HL-60 (cell line): ENCODE measurements at regions not wholly inside any gene's neighbourhood (a gene's known extent, or its start where the extent isn't known, plus 50 kb on each side); places are given as distances from the start of the nearest gene placed in this dataset.
"Not testable (repeated sequence)": the region's sequence is repeated elsewhere in the genome, so short reads cannot be mapped to it uniquely, and the experiment has no call there.

Experiments used
- DNase-seq, 2 experiments: peaks; one replicate each; pipeline ENCODE4 v3.0.0-alpha.2; 2010 to 2020; ENCODE audit warnings: low read depth in 1 of 2, low spot score in 1 of 2
- H3K27ac ChIP-seq: fragments of 250-450 bp; sonication (Bioruptor Pico); replicated peaks from 2 replicates; pipeline ENCODE4 v1.5.1; 2020; ENCODE audit warnings: mild to moderate bottlenecking, moderate library complexity
- H3K27me3 ChIP-seq: fragments of 250-450 bp; sonication (Bioruptor Pico); 2 replicates; pipeline ENCODE4 v1.5.1; 2021; ENCODE audit warnings: mild to moderate bottlenecking, moderate library complexity; ENCODE audit not compliant: insufficient read depth, poor library complexity, severe bottlenecking
- H3K4me3 ChIP-seq: replicated peaks from 2 replicates; pipeline ENCODE4 v1.5.1; 2011; ENCODE audit warnings: mild to moderate bottlenecking, control low read depth, low read length; ENCODE audit not compliant: insufficient read depth
- CTCF ChIP-seq: IDR thresholded peaks from one replicate; pipeline ENCODE4 v1.5.1; 2011; ENCODE audit warnings: low read length, control low read depth, inconsistent platforms; ENCODE audit not compliant: insufficient read depth
- GABPA ChIP-seq: IDR thresholded peaks from 2 replicates; pipeline ENCODE4 v1.6.1; 2012; ENCODE audit warnings: low read depth
- POLR2AphosphoS5 ChIP-seq: IDR thresholded peaks from 2 replicates; pipeline ENCODE4 v1.6.1; 2012; ENCODE audit warnings: low read depth
- REST ChIP-seq: IDR thresholded peaks from 2 replicates; pipeline ENCODE4 v1.6.1; 2012; ENCODE audit warnings: low read depth; ENCODE audit not compliant: insufficient replicate concordance
- SPI1 ChIP-seq: IDR thresholded peaks from 2 replicates; pipeline ENCODE4 v1.6.1; 2012; ENCODE audit warnings: low read depth, mild to moderate bottlenecking, borderline replicate concordance

GRCh38 chr6:144439016-144439415 is 153.9 kb downstream of the UTRN start:
- TF ChIP-seq CTCF: no peak
- H3K27ac ChIP-seq: no peak overlapping the region
- DNase-seq: no peak

DNA sequence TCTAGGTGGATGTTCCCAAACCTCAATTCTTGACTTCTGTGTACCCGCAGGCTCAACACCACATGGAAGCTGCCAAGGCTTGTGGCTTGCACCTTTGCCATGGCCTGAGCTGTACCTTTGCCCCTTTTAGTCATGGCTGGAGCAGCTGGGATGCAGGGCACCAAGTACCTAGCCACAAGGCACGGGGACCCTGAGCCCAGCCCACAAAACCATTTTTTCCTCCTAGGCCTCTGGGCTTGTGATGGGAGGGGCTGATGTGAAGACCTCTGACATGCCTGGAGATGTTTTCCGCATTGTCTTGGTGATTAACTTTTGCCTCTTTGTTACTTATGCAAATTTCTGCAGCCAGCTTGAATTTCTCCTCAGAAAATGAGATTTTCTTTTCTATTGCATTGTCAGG is 156.7 kb downstream of the UTRN start:
- H3K27ac ChIP-seq, DNase-seq, H3K4me3 ChIP-seq, H3K27me3 ChIP-seq: not testable (repeated sequence)

More at GRCh38 chr6:144439016-144439415, 153.9 kb downstream of the UTRN start:
- Histone ChIP-seq H3K4me3 (no peak overlapping the region), H3K27me3 (no peaks in the 10 kb centered on the region)

DNA sequence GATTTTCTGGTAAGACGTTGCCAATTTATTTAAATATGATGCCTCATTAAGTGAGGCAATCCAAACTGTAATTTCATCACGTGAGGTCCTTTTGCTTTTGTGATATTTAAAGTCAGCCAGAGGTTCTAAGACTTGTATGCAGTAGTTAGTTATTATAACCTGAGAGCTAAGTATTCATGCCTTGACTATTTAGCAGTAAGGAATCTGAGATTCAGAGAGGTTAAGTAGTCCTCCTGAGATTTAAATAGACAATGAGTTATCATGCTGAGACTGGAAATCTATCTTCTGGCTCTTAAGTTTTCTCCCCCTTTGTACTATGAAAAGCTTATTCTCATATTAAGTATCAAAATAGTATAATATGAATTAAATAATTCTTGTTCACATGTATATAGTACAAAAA is 158.0 kb downstream of the UTRN start:
- TF ChIP-seq GABPA (no peak), CTCF (no peak), POLR2AphosphoS5 (no peak), SPI1 (no peak), REST (no peak)
- H3K27ac ChIP-seq: no peak overlapping the region
- no peaks in the 10 kb centered on the region for H3K27me3 ChIP-seq
- no peak overlapping the region for H3K4me3 ChIP-seq
- DNase-seq: no peak

- no peak overlapping the region for H3K27ac ChIP-seq
- H3K27me3 ChIP-seq: no peaks in the 10 kb centered on the region
- DNase-seq: no peak
- H3K4me3 ChIP-seq: no peak overlapping the region
- no peak for TF ChIP-seq CTCF
- no peak for TF ChIP-seq SPI1
- no peak for TF ChIP-seq REST
- TF ChIP-seq GABPA: no peak
- no peak for TF ChIP-seq POLR2AphosphoS5
Measured at GRCh38 chr6:144447472-144447871, 162.3 kb downstream of the UTRN start.
